CD4-positive, alpha-beta T cell treated with Interleukin-21 for 1 hour (primary cell): ENCODE measurements at regions not wholly inside any gene's neighbourhood (a gene's known extent, or its start where the extent isn't known, plus 50 kb on each side); places are given as distances from the start of the nearest gene placed in this dataset.

Source experiments
- DNase-seq: peaks from one replicate; pipeline ENCODE4 v3.0.0-alpha.2; 2020

DNA sequence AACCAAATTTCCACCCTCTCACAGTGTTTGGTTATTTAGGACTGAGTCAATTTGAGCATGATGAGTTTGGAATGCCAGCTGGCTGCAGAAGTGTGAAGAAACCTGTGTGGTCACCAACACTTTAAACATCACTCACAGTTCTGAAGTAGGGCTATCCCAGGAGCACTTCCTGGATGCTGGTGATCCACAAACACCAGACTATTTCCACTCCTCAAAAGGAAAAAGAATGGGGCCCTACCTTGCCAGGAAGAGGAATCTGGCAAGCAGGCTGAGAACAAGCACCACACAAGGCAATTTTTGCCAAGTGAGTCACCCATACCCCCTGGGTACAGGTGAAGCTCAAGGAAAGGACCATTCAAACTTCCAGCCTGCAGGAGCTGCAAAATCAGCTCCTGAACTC lies 294.2 kb upstream of the PTGER4 start:
- DNase-seq: no peak

DNA sequence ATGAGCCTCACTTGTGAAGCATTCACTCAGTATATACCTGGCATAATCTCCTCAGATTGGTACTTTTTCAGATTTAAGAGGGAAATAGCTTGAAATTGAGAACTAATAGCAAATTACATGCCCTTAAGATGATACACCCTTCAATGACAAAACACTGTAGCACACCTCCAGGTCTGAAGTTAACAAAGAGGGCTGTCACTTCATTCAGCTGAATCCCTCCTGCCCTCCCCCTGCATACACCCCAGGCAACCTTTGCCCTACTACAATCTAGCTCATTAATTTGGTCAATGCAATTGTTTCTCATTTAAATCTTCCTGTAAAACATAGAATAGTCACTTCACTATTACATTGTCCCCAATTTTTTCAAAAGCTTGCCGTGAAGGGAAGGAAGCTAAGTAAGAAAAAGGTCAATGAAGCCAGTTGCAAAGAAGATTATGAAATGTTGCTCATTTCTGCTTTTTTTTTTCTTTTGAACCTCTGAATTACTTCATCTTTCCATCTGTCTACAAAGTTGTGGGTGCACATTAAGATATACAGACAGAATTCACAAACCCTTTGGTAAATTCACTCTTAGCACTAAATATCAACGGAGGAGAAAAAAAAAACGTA lies 294.8 kb upstream of the PTGER4 start:
- no peak for DNase-seq

DNA sequence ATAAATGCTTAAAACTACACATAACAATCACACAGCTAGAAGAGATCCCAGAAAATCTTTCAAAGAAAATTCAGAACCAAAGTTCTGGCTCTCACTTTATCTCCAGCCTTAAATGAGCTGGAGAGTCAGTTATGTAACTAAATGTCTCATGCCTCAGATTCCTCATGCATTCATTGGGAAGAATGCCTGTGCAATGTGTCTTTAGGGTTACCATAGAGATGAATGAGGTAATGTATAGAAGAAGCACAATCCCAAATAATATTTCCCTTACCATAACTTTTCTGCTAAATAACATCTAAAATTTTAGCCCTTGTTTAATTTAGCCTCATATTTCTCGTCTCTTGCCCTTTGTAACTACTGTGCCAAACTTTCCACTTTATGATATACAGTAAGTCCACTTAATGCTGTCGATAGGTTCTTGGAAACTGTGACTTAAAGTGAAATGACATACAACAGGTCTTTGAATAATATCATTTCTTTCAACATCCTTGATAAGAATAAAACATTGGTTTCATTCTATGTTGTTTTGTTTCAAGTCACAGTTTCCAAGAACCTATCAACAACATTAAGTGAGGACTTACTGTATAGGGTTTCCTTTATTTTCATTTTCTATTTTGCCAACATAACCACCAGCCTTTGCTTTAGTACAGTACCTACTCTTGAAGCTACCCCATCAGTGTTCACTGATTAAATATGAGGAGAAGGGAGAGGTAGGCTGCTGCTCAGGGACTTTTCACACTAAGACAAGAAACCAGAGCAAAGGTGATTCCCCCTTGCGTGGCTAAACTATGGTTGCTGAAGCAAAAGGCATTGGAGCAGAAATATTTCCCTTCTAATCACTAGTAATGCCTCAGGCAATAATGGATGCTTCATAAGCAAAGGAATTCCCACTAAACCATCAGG lies 295.7 kb upstream of the PTGER4 start:
- peak; percentile 61 for DNase-seq

DNA sequence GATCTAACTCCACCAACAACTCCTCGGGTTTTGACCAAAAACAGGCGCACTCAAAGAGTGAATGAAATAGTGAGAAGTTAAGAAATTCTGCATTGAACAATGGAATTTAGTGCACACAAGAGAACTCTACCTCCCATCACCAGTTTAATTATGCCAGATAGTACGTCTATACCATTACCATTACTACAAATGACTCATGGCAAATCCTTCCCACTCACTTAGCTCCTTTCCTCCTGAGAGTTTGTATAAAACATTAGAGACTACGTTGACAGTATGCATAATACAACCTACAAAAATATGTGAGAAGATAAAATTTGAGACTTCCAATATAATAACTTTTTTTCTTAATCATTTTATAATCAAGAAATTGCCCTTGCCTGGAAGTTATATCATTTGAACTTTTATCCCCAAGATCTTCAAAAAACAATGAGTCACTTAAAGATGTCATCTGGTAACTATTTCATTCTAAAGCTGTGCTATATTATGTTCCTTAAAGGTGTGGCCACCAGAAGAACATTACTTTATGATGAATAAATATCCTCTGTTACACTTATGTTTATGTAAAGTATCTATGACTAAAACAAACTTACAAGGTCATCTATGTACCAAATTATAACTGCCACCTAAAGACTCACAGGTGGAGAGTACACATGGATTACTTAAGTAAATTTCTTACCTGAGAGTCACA lies 297.9 kb upstream of the PTGER4 start:
- DNase-seq: no peak

DNA sequence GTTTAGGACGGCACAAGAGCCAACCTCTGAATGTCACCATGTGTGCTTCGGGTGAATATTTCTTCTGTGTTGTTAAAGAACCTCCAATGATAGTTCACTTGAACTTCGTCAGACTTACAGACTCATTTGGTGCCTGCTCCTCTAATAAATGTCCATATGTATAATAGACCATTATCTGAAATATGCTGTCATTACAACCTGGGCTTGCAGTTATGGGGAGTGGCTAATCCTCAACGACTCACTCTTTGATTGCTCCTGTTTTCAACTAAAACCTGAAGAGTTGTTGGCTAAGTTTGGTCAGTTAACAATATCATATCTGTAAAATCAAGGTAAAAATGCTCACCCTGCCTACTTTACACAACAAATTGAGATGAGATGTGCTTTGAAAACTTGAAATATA lies 298.7 kb upstream of the PTGER4 start:
- no peak for DNase-seq

DNA sequence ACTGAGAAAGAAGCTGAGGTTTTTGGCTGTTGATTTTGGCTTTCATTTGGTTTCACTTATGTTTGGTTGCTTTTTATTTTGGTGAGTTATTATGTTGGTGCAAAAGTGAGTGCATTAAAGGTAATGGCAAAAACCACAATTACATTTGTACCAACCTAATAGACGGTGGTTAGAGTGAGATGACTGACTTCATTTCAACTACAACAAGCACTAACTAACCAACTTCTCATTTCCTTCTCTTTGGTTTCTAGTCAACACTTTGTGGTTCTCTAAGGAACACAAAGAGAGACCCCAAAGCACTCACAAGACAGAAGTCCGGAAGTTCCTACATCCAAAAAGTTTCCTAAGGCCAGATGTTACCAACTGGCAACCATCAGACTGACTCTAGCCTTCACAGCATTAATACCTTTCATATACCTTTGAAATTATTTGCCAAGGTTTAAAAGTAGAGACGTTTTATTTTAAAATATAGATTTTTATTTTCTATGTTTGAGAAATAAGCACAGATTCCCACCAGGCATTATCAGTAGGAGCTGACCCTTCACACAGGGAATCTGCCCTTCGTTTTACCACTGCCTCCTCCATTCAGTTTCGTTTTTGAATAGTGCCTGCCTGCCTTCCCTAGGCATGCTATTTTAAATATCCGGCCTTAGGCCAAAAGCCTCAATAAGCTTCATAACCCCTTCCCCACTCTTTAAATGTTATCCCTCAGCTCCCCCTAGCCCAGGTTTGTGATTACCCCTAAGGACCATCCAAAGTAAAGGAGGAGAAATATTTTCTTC lies 301.1 kb upstream of the PTGER4 start:
- peak; percentile 57 for DNase-seq

DNA sequence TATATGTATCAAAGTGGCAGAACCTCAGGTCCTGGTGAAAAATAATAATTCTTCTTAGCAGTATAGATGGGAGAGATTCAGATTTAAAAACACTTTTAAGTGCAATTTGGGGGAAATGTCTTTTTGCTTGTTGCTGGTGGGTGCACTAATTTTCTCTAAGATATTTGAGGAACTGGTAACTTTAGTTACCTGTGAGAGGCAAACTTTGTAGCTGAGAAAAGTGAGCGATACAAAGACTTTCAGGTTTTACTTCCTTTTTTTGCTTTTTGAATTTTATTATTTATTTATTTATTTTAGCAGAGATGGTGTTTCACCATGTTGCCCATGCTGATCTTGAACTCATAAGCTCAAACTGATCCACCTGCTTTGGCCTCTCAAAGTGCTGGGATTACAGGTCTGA lies 303.1 kb upstream of the PTGER4 start:
- DNase-seq: no peak

DNA sequence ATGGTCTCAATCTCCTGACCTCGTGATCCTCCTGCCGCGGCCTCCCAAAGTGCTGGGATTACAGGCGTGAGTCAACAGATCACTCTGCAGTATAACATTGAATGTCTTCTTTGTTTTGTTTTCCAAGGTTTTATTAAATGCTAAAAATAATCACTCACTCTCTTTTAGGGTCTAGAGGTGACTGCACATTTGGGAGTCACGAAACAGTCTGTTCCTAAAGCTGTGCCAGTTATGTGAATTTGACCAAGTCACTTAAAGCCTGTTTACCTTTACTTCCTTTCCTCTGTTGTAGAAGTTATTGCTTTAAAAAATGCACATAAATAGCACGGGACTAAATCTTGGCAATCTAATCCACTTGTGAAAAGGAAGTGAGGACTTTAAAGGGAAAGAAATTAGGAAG lies 304.9 kb upstream of the PTGER4 start:
- DNase-seq: no peak

DNA sequence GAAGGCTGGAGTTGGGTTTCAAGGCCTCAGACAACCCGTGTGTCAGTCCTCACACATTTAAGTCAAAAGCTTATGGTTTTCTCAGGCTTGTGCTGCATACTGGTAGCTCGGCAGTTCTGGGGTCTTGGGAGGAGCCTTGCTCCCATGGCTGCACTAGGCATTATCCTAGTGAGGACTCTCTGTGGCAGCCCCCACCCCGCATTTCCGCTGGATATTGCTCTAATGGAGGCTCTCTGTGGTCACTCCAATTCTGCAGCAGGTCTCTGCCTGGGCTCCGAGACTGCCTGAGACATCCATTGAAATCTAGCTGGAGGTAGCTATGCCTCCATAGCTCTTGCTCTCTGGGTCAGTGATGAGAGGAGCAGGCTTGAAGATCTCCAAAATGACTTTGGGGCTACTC lies 311.5 kb upstream of the PTGER4 start:
- no peak for DNase-seq

DNA sequence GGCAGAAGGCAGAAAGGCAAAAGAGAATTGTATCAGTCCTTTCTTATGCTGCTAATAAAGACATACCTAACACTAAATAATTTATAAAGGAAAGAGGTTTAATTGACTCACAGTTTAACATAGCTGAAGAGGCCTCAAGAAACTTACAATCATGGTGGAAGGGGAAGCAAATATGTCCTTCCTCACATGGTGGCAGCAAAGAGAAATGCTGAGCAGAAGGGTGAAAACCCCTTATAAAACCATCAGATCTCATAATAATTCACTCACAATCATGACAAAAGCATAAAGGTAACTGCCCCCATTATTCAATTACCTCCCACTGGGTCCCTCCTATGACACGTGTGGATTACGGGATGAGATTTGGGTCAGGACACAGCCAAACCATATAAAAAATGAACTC lies 312.5 kb upstream of the PTGER4 start:
- DNase-seq: peak; percentile 49

DNA sequence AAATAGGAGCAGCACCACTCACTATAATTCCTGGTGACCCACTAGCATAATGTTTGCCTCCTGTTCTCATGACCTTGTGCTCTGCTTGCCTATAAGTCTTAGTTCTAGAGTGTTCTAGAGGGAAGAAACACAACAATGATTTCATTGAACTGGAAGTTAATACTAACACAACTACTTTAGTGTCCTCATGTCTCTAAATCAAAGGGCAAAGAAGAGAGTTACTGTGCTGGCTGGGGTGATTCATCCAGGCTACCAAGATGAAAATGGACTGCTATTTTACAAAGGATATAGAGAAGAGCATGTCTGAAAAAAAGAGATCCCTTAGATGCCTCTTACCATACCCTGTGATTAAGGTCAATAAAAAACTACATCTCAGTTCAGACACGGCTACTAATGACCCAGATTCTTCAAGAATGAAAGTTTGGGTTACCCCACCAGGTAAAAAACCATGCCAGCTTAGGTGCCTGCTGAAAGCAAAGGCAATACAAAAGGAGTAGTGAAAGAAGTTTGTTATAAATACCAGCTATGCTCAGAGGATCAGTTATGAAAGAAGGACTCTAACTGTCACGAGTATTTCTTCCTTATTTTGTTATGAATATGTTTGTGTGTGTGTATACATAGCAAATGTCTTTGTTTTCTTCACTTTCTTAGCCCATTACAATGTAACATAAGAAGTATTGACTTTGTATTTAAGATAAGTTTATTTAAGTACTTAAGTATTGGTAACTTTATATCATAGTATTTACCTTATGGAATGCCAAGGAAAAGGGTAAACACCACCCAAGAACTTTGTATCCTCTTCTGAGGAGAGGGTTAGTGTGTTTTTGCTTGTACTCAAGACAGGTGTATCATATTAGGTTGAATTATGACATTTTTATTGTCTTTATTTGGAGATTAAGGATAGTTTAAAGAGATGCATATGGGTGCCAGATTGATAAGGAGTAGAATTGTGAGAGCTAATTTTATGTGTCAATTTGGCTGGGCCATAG lies 314.1 kb upstream of the PTGER4 start:
- no peak for DNase-seq

DNA sequence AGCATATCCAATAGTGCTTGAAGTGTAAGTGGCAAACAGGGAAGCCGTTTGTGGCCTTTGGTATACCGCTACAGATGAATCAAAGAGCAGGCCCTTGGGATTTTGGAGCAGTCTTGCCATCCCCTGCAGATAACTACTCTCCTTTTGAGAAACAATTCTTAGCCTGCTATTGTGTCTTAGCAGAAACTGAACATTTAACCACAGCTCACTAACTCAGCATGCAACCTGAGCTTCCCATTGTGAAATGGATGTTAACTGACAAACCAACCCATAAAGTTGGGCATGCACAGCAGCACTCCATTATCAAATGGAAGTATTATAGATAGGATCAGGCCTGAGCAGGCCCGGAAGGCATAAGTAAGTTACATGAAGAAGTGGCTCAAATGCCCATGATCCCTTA lies 315.3 kb upstream of the PTGER4 start:
- DNase-seq: no peak

DNA sequence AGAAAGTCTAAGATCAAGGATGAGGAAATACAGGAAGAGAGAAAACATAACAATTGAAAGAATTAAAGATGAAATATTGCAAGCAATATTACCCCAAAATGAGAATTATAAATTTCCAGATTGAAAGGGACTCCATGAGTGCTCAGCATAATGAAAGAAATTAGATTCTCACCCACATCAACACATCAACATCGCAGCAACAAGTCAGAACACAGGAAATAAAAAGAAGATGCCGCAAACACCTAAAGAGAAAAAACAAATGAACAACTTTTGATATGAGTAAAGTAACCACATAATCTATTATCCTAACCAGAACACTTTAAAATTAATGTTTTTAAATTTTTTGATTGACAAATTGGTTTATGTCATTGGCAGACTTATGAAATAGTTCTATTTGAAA lies 318.3 kb upstream of the PTGER4 start:
- DNase-seq: peak; percentile 51

DNA sequence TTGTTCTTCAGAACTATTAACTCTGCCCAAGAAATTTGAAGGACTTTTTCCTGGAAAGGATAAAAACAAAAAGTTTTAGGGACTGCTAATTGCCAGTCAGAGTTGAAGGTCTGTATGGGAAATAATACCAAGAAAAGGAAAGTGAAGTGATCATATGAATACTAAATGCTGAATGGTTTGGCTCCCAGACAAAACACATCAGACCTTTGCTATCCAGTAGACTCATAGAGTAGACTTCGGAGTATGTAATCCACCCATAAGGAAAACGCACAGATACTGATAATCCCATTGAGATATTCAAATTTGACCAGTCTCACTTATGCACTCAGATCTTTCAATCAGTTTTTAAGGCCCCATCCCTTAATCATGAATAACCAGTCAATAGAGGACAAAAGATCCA lies 319.0 kb upstream of the PTGER4 start:
- no peak for DNase-seq

DNA sequence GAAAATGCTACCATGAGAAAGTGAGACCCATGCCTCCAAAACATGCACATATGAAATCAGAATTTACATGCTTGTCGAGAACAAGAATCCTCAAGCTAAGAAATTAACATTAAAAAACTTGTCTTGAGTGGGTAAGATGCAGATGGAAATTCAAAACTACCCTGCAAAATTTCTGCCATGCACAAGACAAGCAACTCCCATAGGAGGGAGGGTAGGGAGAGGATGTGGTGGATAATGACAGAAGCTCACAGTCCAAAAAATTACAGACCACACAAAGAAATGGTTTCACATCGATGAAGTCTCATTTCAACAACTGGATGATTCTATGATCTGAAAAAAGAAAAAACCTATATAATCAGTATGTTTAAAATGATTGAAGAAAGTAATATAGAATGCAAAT lies 319.9 kb upstream of the PTGER4 start:
- no peak for DNase-seq

DNA sequence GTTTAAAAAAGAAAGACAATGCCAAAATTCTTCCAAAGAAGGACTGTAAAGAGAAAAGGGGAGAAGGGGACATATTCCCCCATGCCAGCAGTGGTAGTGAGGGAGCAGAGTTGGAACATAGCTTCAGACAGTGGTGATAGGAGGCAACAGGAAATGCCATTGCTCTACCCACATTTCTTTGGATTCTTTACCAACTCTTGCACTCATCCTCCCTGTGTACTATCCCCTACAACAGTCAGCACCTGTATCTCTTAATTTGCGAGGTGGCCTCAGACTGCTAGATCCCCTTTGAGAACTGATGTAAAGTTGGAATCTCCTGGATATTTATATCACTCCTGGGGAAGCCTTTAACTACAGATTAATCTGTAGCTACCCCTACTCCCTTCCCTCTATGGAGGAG lies 320.6 kb upstream of the PTGER4 start:
- DNase-seq: no peak

DNA sequence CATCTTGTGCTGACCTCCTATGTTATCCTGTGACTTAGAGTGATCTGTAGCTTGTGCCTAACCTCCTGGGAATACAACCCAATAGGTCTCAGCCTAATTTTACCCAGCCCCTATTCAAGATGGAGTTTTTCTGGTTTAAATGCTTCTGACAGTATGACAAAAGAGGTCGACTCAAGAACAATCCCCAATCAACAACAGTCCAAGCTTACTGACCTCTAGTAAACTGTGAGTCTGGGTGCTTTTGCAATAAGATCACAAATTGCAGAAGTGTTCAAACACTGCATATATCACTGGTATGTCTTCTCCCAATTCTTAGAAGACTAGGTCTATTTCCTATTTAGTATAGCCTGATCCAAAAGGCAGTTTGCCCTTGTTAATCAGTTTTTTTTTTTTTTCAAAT lies 323.5 kb upstream of the PTGER4 start:
- DNase-seq: no peak

DNA sequence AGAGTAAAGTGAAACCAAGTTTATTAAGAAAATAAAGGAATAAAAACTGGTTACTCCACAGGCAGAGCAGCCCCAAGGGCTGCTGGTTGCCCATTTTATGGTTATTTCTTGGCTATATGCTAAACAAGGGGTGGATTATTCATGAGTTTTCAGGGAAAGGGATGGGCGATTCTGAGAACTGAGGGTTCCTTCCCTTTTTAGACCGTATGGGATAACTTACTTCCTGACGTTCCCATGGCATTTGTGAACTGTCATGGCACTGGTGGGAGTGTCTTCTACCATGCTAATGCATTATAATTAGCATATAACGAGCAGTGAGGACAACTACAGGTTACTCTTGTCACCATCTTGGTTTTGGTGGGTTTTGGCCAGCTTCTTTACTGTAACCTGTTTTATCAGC lies 323.9 kb upstream of the PTGER4 start:
- no peak for DNase-seq

DNA sequence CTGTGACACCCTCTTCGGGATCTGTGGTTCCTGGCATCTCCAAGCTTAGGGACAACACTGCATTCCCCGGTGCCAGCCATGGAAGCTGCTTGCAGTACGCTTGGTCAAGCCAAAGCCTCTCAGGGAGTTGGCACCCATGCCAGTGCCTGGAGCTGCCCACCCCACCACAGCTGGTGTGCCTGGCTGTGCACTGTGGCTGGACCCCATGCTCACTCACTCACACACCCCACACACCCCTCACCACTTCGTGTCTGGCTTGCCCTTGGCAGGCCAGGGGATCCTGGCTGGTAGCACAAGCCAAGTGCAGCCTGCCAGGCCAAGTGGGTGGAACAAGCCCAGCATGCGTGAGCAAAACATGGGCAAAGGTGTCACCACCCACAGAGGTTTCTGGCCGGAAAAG lies 324.5 kb upstream of the PTGER4 start:
- no peak for DNase-seq

DNA sequence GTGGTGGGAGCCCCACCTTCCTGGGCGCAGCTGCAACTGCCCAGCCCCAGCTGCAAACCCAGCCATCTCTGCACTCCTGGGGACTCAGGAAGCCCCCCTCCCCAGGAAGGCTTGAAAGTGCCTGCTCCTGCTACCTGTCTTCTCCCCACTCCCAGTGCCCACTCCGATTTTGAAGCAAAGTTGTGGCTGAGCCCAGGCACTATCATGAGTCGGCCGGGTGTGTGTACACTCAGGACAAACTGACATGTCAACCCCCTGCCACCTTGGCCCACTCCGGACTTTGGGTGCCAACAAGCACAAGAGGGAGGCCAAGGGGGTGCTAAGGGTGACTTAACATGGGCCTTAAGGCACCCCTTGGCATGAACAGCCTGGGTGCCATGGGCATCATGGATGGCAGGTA lies 325.5 kb upstream of the PTGER4 start:
- DNase-seq: no peak

DNA sequence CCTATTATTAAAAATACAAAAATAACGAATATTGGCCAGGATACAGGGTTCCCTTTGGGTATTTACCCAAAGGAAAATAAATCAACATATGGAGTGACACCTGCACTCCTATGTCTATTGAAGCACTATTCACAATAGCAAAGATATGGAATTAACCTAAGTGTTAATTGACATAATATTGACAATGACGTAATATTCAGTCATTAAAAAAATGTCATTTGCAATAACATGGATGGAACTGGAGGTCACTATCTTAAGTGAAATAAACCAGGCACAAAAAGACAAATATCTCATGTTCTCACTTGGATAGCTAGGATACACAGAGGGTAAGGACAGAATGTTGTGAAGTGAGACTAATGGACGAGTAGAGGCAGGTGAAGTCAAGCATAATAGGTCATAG lies 326.3 kb upstream of the PTGER4 start:
- DNase-seq: no peak
